ENCODE measurements at regions not wholly inside any gene's neighbourhood (a gene's known extent, or its start where the extent isn't known, plus 50 kb on each side); places are given as distances from the start of the nearest gene placed in this dataset.

DNA sequence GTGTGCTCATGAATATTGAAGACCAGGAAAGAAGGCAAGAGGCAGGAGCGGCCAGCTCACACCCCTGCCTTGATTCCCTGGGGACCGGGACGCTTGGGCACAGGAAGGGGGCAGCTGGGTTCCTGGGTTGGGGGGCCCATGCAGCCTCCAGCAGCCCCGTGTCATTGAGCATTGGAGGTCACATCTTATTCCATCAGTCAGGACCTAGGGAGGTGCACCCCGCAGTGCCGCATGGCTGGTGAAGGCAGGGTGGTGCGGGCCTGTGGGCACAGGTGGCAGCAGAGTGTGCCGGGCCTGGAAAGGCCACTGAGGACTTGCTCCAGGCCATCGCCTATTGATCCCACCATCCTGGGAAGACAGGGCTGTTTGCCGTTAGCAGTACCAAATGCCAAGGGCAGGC lies 116.3 kb upstream of the NECTIN1 start:
- Histone ChIP-seq H3K4me1 (ENCODE audit: control insufficient read depth, low read length) (no peaks in the 10 kb centered on the region), H3K9me3 (ENCODE audit: control insufficient read depth, insufficient read depth, low read length) (no peaks in the 10 kb centered on the region), H3K27me3 (ENCODE audit: control insufficient read depth, low read length) (peaks cover 8% of the 10 kb centered on the region), H3K79me2 (ENCODE audit: control insufficient read depth, low read length) (no peaks in the 10 kb centered on the region), H3K9me2 (replicated peaks; ENCODE audit: control insufficient read depth, low read length) (no peaks in the 10 kb centered on the region), H3K36me3 (ENCODE audit: control insufficient read depth, low read length) (no peaks in the 10 kb centered on the region), H3F3A (ENCODE audit: control insufficient read depth, insufficient read depth) (no peaks in the 10 kb centered on the region), H4K20me1 (ENCODE audit: control insufficient read depth, insufficient read depth, low read depth, low read length) (no peaks in the 10 kb centered on the region), H3K4me3 (ENCODE audit: low read length) (no peak overlapping the region), H3K27ac (ENCODE audit: low read depth, low read length) (no peak overlapping the region), H3K4me2 (ENCODE audit: low read length) (no peak overlapping the region)
- TF ChIP-seq EZH2phosphoT487 (IDR thresholded peaks at IDR 0.05; ENCODE audit: borderline replicate concordance, low read length), result no peak
- TF ChIP-seq, protein P1, sequence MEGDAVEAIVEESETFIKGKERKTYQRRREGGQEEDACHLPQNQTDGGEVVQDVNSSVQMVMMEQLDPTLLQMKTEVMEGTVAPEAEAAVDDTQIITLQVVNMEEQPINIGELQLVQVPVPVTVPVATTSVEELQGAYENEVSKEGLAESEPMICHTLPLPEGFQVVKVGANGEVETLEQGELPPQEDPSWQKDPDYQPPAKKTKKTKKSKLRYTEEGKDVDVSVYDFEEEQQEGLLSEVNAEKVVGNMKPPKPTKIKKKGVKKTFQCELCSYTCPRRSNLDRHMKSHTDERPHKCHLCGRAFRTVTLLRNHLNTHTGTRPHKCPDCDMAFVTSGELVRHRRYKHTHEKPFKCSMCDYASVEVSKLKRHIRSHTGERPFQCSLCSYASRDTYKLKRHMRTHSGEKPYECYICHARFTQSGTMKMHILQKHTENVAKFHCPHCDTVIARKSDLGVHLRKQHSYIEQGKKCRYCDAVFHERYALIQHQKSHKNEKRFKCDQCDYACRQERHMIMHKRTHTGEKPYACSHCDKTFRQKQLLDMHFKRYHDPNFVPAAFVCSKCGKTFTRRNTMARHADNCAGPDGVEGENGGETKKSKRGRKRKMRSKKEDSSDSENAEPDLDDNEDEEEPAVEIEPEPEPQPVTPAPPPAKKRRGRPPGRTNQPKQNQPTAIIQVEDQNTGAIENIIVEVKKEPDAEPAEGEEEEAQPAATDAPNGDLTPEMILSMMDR (IDR thresholded peaks at IDR 0.05; ENCODE audit: low read depth, low read length, poor library complexity, severe bottlenecking), result no peak

DNA sequence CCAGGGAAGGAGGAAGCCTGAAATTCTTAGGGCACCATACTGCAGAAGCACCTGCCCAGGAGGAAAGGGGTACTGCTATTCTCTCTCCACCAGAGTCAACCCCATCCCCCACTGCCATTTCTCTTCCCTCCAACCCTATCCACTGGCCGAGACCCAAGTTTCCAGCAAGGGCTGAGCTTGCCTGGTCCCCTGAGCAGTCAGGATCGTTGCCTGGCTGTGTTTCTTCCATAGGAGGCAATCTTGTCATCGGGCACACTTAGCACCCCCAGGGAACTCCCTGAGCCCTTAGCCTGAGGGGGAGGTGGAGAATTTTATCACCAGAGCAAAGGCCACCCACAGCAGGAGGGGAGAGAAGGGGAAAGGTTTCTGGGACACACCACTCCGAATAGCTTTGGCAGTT lies 115.8 kb upstream of the NECTIN1 start:
- Histone ChIP-seq H3K9me3 (ENCODE audit: control insufficient read depth, insufficient read depth, low read length) (no peaks in the 10 kb centered on the region), H3K4me1 (ENCODE audit: control insufficient read depth, low read length) (no peaks in the 10 kb centered on the region), H3K36me3 (ENCODE audit: control insufficient read depth, low read length) (no peaks in the 10 kb centered on the region), H3K79me2 (ENCODE audit: control insufficient read depth, low read length) (no peaks in the 10 kb centered on the region), H3K4me2 (ENCODE audit: low read length) (no peak overlapping the region), H3K4me3 (ENCODE audit: low read length) (no peak overlapping the region), H3K27ac (ENCODE audit: low read depth, low read length) (no peak overlapping the region), H4K20me1 (ENCODE audit: control insufficient read depth, insufficient read depth, low read depth, low read length) (no peaks in the 10 kb centered on the region), H3K9me2 (replicated peaks; ENCODE audit: control insufficient read depth, low read length) (no peaks in the 10 kb centered on the region), H3F3A (ENCODE audit: control insufficient read depth, insufficient read depth) (no peaks in the 10 kb centered on the region), H3K27me3 (ENCODE audit: control insufficient read depth, low read length) (peaks cover 11% of the 10 kb centered on the region)
- TF ChIP-seq, protein P1 (IDR thresholded peaks at IDR 0.05; ENCODE audit: low read depth, low read length, poor library complexity, severe bottlenecking), result no peak
- no peak for TF ChIP-seq EZH2phosphoT487 (IDR thresholded peaks at IDR 0.05; ENCODE audit: borderline replicate concordance, low read length)

DNA sequence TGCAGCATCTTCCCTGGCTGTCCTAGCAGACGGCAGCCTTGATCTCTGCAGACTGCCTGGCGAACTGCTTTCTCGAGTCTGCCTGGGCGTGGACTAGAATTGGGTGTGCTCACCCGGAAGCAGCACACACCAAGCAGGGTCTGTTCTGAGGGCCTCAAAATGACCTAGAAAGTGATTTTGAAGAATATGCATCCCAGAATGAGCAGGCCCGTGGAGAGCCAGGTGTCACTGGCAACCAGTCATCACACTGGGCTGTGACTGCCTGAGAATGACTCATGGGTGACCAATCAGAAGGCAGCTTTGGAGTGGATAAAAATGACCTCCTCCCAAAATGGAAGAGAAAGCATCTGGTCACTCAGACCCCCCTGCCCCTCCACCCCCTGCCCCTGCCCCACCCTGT lies 114.9 kb upstream of the NECTIN1 start:
- Histone ChIP-seq H3K27me3 (ENCODE audit: control insufficient read depth, low read length) (peaks cover 12% of the 10 kb centered on the region), H3K9me3 (ENCODE audit: control insufficient read depth, insufficient read depth, low read length) (no peaks in the 10 kb centered on the region), H3K4me2 (ENCODE audit: low read length) (no peak overlapping the region), H3K4me3 (ENCODE audit: low read length) (no peak overlapping the region), H3F3A (ENCODE audit: control insufficient read depth, insufficient read depth) (no peaks in the 10 kb centered on the region), H3K9me2 (replicated peaks; ENCODE audit: control insufficient read depth, low read length) (no peaks in the 10 kb centered on the region), H3K4me1 (ENCODE audit: control insufficient read depth, low read length) (no peaks in the 10 kb centered on the region), H4K20me1 (ENCODE audit: control insufficient read depth, insufficient read depth, low read depth, low read length) (no peaks in the 10 kb centered on the region), H3K36me3 (ENCODE audit: control insufficient read depth, low read length) (no peaks in the 10 kb centered on the region), H3K27ac (ENCODE audit: low read depth, low read length) (no peak overlapping the region), H3K79me2 (ENCODE audit: control insufficient read depth, low read length) (no peaks in the 10 kb centered on the region)
- TF ChIP-seq EZH2phosphoT487 (IDR thresholded peaks at IDR 0.05; ENCODE audit: borderline replicate concordance, low read length), result no peak
- TF ChIP-seq, protein P1 (IDR thresholded peaks at IDR 0.05; ENCODE audit: low read depth, low read length, poor library complexity, severe bottlenecking), result no peak

GRCh38 chr11:119842731-119843130 lies 113.7 kb upstream of the NECTIN1 start:
- Histone ChIP-seq H3K27ac (ENCODE audit: low read depth, low read length) (no peak overlapping the region), H3F3A (ENCODE audit: control insufficient read depth, insufficient read depth) (no peaks in the 10 kb centered on the region), H3K4me3 (ENCODE audit: low read length) (no peak overlapping the region), H3K27me3 (ENCODE audit: control insufficient read depth, low read length) (peaks cover 12% of the 10 kb centered on the region), H3K9me3 (ENCODE audit: control insufficient read depth, insufficient read depth, low read length) (no peaks in the 10 kb centered on the region), H4K20me1 (ENCODE audit: control insufficient read depth, insufficient read depth, low read depth, low read length) (no peaks in the 10 kb centered on the region), H3K4me2 (ENCODE audit: low read length) (no peak overlapping the region), H3K4me1 (ENCODE audit: control insufficient read depth, low read length) (no peaks in the 10 kb centered on the region), H3K79me2 (ENCODE audit: control insufficient read depth, low read length) (no peaks in the 10 kb centered on the region), H3K9me2 (replicated peaks; ENCODE audit: control insufficient read depth, low read length) (no peaks in the 10 kb centered on the region), H3K36me3 (ENCODE audit: control insufficient read depth, low read length) (no peaks in the 10 kb centered on the region)
- TF ChIP-seq, protein P1 (IDR thresholded peaks at IDR 0.05; ENCODE audit: low read depth, low read length, poor library complexity, severe bottlenecking), result no peak
- TF ChIP-seq EZH2phosphoT487 (IDR thresholded peaks at IDR 0.05; ENCODE audit: borderline replicate concordance, low read length), result no peak
